SJCRH30 (cell line): ENCODE measurements at regions not wholly inside any gene's neighbourhood (a gene's known extent, or its start where the extent isn't known, plus 50 kb on each side); places are given as distances from the start of the nearest gene placed in this dataset.

Experiments used
- DNase-seq, 2 experiments: peaks; one replicate each; pipeline ENCODE4 v3.0.0-alpha.2; 2015 to 2020
- H3K27ac ChIP-seq: fragments of 250-450 bp; sonication (Bioruptor Pico); 2 replicates; pipeline ENCODE4 v1.5.1; 2020; ENCODE audit warnings: mild to moderate bottlenecking, moderate library complexity
- H3K27me3 ChIP-seq: fragments of 250-450 bp; sonication (Bioruptor Pico); 2 replicates; pipeline ENCODE4 v1.5.1; 2020; ENCODE audit warnings: mild to moderate bottlenecking, moderate library complexity
- H3K36me3 ChIP-seq: fragments of 250-450 bp; sonication (Bioruptor Pico); 2 replicates; pipeline ENCODE4 v1.5.1; 2020; ENCODE audit warnings: mild to moderate bottlenecking, moderate library complexity
- H3K4me1 ChIP-seq: fragments of 250-450 bp; sonication (Bioruptor Pico); 2 replicates; pipeline ENCODE4 v1.5.1; 2020; ENCODE audit warnings: mild to moderate bottlenecking, moderate library complexity
- H3K4me3 ChIP-seq: fragments of 250-450 bp; sonication (Bioruptor Pico); 2 replicates; pipeline ENCODE4 v1.5.1; 2020; ENCODE audit warnings: mild to moderate bottlenecking, moderate library complexity
- H3K9me3 ChIP-seq: fragments of 250-450 bp; sonication (Bioruptor Pico); replicated peaks from 2 replicates; pipeline ENCODE4 v1.5.1; 2020; ENCODE audit warnings: mild to moderate bottlenecking, moderate library complexity

DNA sequence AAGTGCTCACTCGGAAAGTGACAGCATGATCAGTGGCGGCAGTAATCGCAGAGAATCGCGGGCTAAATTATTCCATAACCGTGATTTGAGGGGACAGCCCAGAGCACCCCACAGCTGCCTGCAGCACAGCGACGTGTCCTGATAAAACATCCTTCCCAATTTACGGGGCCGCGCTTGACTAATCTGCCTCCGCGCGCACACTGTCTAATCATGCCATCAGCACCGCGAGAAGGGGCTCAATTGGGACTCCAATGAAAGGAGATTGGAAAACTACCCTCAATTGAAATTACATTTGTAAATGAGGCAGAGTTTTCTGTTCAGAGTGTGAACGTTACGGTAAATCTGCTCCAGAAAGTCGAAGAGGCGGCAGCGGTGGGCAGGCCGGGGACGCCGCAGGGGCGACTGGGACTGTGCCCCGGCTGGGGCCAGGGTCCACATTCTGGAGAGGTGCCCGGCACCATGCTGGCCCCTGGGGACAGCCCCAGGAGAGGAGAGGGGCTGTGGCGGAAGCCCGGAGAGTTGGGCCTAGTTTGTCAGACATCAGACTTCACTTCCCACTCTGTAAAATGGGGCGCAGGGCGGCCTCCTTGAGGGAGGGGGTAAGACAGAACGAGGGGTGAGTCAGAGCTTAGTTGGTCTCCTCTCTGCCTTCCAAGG, 107.7 kb downstream of the FAM53A start:
- no peaks in the 10 kb centered on the region for H3K27me3 ChIP-seq
- H3K36me3 ChIP-seq, result no peaks in the 10 kb centered on the region
- no peaks in the 10 kb centered on the region for H3K4me1 ChIP-seq
- no peak overlapping the region for H3K27ac ChIP-seq
- no peak for DNase-seq
- H3K4me3 ChIP-seq, result no peak overlapping the region
- no peaks in the 10 kb centered on the region for H3K9me3 ChIP-seq

DNA sequence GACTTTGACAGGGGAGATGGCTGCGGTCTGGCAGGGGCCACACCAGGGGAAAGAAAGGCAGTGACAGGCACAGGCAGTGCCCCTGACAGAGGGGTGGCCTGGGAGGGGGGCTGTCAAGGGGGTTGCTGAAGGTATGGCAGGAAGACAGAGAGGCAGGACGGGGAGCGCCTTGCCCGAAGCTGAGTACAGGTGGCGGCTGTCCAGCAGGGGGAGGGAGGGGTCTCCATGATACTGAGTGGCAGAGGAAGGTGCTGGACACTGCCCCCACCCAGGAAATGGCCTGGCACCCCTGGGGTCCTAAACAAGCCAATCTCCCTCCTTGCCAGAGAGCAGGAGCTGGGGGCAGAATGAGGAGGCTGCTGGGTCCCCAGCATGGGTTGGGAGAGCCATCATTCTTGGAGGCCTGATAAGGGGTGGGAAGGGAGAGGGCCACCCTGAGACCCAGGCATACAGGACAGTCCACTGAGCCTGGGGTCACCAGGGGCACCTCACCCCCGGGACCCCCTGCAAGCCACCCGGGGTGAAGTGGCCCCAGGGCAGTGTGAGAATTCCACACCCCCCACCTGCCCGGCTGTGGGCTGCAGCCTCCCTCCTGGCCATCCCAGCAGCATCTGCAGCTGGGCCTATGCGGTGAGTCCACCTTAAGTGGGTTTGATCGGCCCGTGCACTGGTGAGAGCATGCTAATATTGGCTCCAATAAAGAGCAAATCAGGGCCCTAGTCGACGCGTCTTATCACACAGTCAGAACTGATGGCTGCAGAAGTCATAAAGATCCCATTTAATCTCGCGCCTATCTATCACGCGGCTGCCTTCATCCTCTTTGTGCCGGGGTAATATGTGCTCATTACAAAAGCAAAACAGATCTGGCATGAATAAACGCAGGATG, 108.5 kb downstream of the FAM53A start:
- no peaks in the 10 kb centered on the region for H3K27me3 ChIP-seq
- H3K9me3 ChIP-seq, result no peaks in the 10 kb centered on the region
- H3K36me3 ChIP-seq, result no peaks in the 10 kb centered on the region
- no peak overlapping the region for H3K27ac ChIP-seq
- H3K4me3 ChIP-seq, result no peak overlapping the region
- no peaks in the 10 kb centered on the region for H3K4me1 ChIP-seq
- DNase-seq, result no peak

DNA sequence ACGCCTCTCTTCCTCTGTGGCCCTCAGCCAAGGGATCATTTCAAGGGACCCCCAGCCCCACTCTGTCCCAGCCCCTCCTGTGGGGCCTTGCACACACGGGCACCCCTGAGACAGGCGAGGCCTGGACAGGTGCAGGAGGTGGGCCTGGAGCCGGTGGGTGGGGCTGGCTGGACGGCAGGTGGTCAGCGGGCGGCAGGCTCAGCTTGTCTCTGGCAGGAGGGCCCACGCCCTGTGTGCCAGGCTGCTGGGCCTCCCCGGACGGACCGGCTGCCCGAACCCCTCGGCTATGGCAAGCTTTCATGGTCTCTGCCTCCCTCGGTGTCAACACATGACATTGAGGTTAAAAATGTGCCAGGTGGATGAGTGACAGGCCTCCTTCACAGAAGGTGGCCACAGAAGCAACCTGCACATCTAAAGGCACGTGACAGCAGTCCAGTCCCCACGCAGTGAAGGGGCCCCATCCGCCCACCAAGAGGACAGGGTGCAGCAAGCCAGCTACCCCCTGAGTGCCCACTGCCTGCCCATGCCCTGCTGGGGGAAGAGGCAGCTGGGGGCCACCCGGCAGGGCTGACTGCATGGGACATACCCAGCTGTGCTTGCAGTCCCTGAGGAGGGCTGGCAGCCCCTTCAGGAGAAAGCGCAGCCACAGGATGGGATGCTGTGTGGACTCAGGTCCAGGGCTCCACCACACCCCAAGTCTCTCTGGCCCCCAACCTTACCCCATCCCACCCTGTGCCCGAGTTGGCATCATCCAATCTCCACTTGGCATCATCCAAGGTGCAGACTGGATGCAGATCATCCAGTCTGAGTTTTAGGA, 109.3 kb downstream of the FAM53A start:
- H3K27ac ChIP-seq, result no peak overlapping the region
- H3K36me3 ChIP-seq, result no peaks in the 10 kb centered on the region
- no peak overlapping the region for H3K4me3 ChIP-seq
- no peaks in the 10 kb centered on the region for H3K4me1 ChIP-seq
- no peaks in the 10 kb centered on the region for H3K9me3 ChIP-seq
- no peaks in the 10 kb centered on the region for H3K27me3 ChIP-seq
- no peak for DNase-seq

DNA sequence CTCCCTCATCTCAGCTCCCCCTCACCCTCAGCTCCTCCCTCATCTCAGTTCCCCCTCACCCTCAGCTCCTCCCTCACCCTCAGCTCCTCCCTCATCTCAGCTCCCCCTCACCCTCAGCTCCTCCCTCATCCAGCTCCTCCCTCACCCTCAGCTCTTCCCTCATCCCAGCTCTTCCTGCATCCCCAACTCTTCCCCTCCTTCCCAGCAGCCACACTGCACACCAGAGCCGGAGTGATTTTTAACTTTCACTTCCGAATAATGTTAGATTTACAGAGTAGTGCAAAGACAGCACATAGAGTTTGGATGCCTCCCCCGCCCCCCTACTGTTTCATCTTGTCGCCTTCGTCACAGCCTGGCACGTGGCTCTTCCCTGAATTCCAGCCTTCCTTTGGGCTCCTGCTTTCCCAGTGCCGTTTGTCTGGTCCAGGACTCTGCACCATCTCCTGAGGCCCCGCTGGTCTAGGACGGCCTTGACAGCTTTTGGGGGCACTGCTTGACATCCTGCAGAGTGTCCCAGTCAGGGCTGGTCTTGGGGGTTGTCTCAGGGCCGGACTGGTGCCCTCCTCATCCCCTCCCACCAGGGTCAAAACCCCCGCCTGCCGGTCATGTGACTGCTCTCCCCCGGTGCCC, 110.2 kb downstream of the FAM53A start:
- no peak overlapping the region for H3K27ac ChIP-seq
- no peaks in the 10 kb centered on the region for H3K36me3 ChIP-seq
- no peak for DNase-seq
- H3K27me3 ChIP-seq, result no peaks in the 10 kb centered on the region
- H3K4me1 ChIP-seq, result no peaks in the 10 kb centered on the region
- no peak overlapping the region for H3K4me3 ChIP-seq
- H3K9me3 ChIP-seq, result no peaks in the 10 kb centered on the region

- no peak for DNase-seq
- H3K4me1 ChIP-seq, result no peaks in the 10 kb centered on the region
- no peak overlapping the region for H3K4me3 ChIP-seq
- no peaks in the 10 kb centered on the region for H3K27me3 ChIP-seq
- no peak overlapping the region for H3K27ac ChIP-seq
- H3K9me3 ChIP-seq, result no peaks in the 10 kb centered on the region
- no peaks in the 10 kb centered on the region for H3K36me3 ChIP-seq
Observed at GRCh38 chr4:1572964-1573720, 111.0 kb downstream of the FAM53A start.

- no peaks in the 10 kb centered on the region for H3K9me3 ChIP-seq
- H3K36me3 ChIP-seq, result no peaks in the 10 kb centered on the region
- no peaks in the 10 kb centered on the region; the same call in 1 of the 2 replicates for H3K4me1 ChIP-seq
- peaks cover 4% of the 10 kb centered on the region; the same call in 1 of the 2 replicates for H3K27me3 ChIP-seq
- H3K27ac ChIP-seq, result no peak overlapping the region
- H3K4me3 ChIP-seq, result no peak overlapping the region
- DNase-seq, result no peak
Observed at GRCh38 chr4:1572521-1572920, 111.6 kb downstream of the FAM53A start.

GRCh38 chr4:1572010-1572385, 112.1 kb downstream of the FAM53A start:
- DNase-seq, result no peak
- peaks cover 5% of the 10 kb centered on the region; the same call in 1 of the 2 replicates for H3K27me3 ChIP-seq

DNA sequence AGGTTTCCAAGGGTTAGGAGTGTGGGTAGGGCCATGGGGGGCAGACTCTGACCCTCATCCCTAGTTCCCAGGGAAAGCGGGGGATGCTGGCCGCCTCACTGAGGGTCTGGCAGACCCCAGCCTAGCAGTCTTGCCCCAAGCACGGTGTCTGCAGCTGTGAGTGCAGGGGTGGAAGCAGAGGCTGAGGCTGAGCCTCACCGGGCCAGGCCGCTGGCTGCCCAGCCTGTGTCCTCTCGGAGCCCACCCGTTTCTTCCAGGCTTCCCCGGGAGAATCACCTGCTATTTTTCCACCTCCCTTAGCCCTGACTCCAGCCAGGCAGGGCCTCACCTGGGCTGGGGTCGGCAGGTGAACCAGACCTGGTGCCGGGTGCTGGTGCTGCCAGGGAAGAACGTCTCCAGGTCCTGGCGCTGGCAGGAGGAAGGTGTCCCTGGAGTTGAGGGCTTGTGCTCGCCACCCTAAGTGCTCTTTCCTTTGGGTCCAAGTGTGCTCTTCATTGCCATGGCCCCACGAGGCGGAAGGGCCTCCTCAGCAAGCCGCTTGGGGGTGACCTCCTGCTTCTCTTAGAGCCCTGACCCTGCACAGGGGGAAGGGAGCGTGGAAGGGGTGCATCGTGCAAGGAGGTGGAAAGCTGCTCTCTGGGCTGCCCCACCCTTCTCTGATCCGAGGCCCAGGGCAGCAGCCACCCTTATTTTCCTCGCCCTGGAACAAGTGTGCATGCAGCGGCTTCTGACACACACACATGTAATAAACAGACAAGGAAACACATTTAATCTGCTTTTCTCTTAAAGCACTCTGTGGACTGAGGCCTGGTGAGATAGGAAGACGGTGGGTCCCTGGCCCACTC, 112.7 kb downstream of the FAM53A start:
- no peak for DNase-seq
- no peak overlapping the region for H3K4me3 ChIP-seq
- H3K27ac ChIP-seq, result no peak overlapping the region
- no peaks in the 10 kb centered on the region for H3K36me3 ChIP-seq
- peaks cover 5% of the 10 kb centered on the region; the same call in 1 of the 2 replicates for H3K27me3 ChIP-seq
- no peaks in the 10 kb centered on the region; the same call in 1 of the 2 replicates for H3K4me1 ChIP-seq
- no peaks in the 10 kb centered on the region for H3K9me3 ChIP-seq

More at GRCh38 chr4:1572010-1572385, 112.1 kb downstream of the FAM53A start:
- no peaks in the 10 kb centered on the region for H3K9me3 ChIP-seq
- no peak overlapping the region for H3K27ac ChIP-seq
- no peaks in the 10 kb centered on the region; the same call in 1 of the 2 replicates for H3K4me1 ChIP-seq
- H3K36me3 ChIP-seq, result no peaks in the 10 kb centered on the region
- H3K4me3 ChIP-seq, result no peak overlapping the region

GRCh38 chr4:1570291-1571164, 113.6 kb downstream of the FAM53A start:
- Histone ChIP-seq H3K9me3 (no peaks in the 10 kb centered on the region), H3K4me1 (no peaks in the 10 kb centered on the region; the same call in 1 of the 2 replicates), H3K36me3 (no peaks in the 10 kb centered on the region), H3K27me3 (peaks cover 5% of the 10 kb centered on the region; the same call in 1 of the 2 replicates), H3K27ac (no peak overlapping the region), H3K4me3 (no peak overlapping the region)
- DNase-seq, result no peak

GRCh38 chr4:1569461-1570151, 114.5 kb downstream of the FAM53A start:
- DNase-seq, result no peak
- Histone ChIP-seq H3K27ac (no peak overlapping the region), H3K27me3 (peaks cover 5% of the 10 kb centered on the region; the same call in 1 of the 2 replicates), H3K9me3 (no peaks in the 10 kb centered on the region), H3K4me1 (no peaks in the 10 kb centered on the region; the same call in 1 of the 2 replicates), H3K4me3 (no peak overlapping the region), H3K36me3 (no peaks in the 10 kb centered on the region)

- H3K9me3 ChIP-seq, result no peaks in the 10 kb centered on the region
- no peaks in the 10 kb centered on the region for H3K36me3 ChIP-seq
- H3K27ac ChIP-seq, result no peak overlapping the region
- DNase-seq, result no peak
- H3K27me3 ChIP-seq, result peaks cover 5% of the 10 kb centered on the region; the same call in 1 of the 2 replicates
- no peaks in the 10 kb centered on the region; the same call in 1 of the 2 replicates for H3K4me1 ChIP-seq
- H3K4me3 ChIP-seq, result no peak overlapping the region
Observed at GRCh38 chr4:1568855-1569460, 115.2 kb downstream of the FAM53A start.
